SK-N-SH treated with all-trans-retinoic acid at 6 μM for 48 hours (cell line): ENCODE measurements at regions not wholly inside any gene's neighbourhood (a gene's known extent, or its start where the extent isn't known, plus 50 kb on each side); places are given as distances from the start of the nearest gene placed in this dataset.

ENCODE experiments used
- CSRNP3 ChIP-seq: fragments of 250-450 bp; sonication (Bioruptor Pico); IDR thresholded peaks from 2 replicates; pipeline ENCODE4 v1.5.1; 2021; ENCODE audit warnings: mild to moderate bottlenecking, moderate library complexity
- ESRRG ChIP-seq: fragments of 250-450 bp; sonication (Bioruptor Pico); IDR thresholded peaks from 2 replicates; pipeline ENCODE4 v1.6.1; 2021; ENCODE audit warnings: mild to moderate bottlenecking
- GLIS3 ChIP-seq: fragments of 250-450 bp; sonication (Bioruptor Pico); IDR thresholded peaks from 2 replicates; pipeline ENCODE4 v1.5.0; 2020; ENCODE audit warnings: mild to moderate bottlenecking, moderate library complexity
- PATZ1 ChIP-seq: fragments of 250-450 bp; sonication (Bioruptor Pico); IDR thresholded peaks from 2 replicates; pipeline ENCODE4 v1.8.0; 2020; ENCODE audit warnings: mild to moderate bottlenecking, moderate library complexity, borderline replicate concordance
- RARB ChIP-seq: fragments of 250-450 bp; sonication (Bioruptor Pico); IDR thresholded peaks from 2 replicates; pipeline ENCODE4 v1.8.0; 2021; ENCODE audit warnings: mild to moderate bottlenecking, moderate library complexity
- TOX ChIP-seq: fragments of 250-450 bp; sonication (Bioruptor Pico); IDR thresholded peaks from 2 replicates; pipeline ENCODE4 v1.8.0; 2021; ENCODE audit warnings: mild to moderate bottlenecking, moderate library complexity, borderline replicate concordance
- ZC3H10 ChIP-seq: fragments of 250-450 bp; sonication (Bioruptor Pico); IDR thresholded peaks from 2 replicates; pipeline ENCODE4 v1.5.1; 2021; ENCODE audit warnings: mild to moderate bottlenecking, moderate library complexity
- ZFP3 ChIP-seq: fragments of 250-450 bp; sonication (Bioruptor Pico); IDR thresholded peaks from 2 replicates; pipeline ENCODE4 v1.5.0; 2020; ENCODE audit warnings: mild to moderate bottlenecking, moderate library complexity

- TF ChIP-seq RARB (CRISPR knock-in tag) (no peak), CSRNP3 (no peak), TOX (CRISPR knock-in tag) (no peak), PATZ1 (CRISPR knock-in tag) (peak; percentile 25; the same call in 1 of the 2 replicates), ZC3H10 (0 out of 2 replicates have a peak, but pooled peaks have one; percentile 15), ESRRG (CRISPR knock-in tag) (no peak), GLIS3 (CRISPR knock-in tag) (peak; percentile 53; the same call in 1 of the 2 replicates), ZFP3 (CRISPR knock-in tag) (0 out of 2 replicates have a peak, but pooled peaks have one; percentile 18)
Measured at GRCh38 chr5:38670878-38671277, 114.4 kb upstream of the LIFR start.
